BE2C (cell line): ENCODE measurements at regions not wholly inside any gene's neighbourhood (a gene's known extent, or its start where the extent isn't known, plus 50 kb on each side); places are given as distances from the start of the nearest gene placed in this dataset.

Experiments
- DNase-seq: peaks from one replicate; pipeline ENCODE4 v3.0.0-alpha.2; 2020
- H3K27me3 ChIP-seq: fragments of 250-450 bp; sonication (Bioruptor Pico); 2 replicates; pipeline ENCODE4 v1.5.1; 2020; ENCODE audit warnings: mild to moderate bottlenecking
- H3K36me3 ChIP-seq: fragments of 250-450 bp; sonication (Bioruptor Pico); 2 replicates; pipeline ENCODE4 v1.5.1; 2020; ENCODE audit warnings: mild to moderate bottlenecking
- H3K4me1 ChIP-seq: fragments of 250-450 bp; sonication (Bioruptor Pico); 2 replicates; pipeline ENCODE4 v1.5.1; 2020
- H3K4me3 ChIP-seq: 2 replicates; pipeline ENCODE4 v1.5.1; 2011; ENCODE audit warnings: low read depth, low read length
- H3K9me3 ChIP-seq: fragments of 250-450 bp; sonication (Bioruptor Pico); 2 replicates; pipeline ENCODE4 v1.5.1; 2020
- TF ChIP-seq, protein P1 (sequence below): IDR thresholded peaks from 2 replicates; pipeline ENCODE4 v1.5.1; 2012; ENCODE audit warnings: mild to moderate bottlenecking, low read depth, low read length

DNA sequence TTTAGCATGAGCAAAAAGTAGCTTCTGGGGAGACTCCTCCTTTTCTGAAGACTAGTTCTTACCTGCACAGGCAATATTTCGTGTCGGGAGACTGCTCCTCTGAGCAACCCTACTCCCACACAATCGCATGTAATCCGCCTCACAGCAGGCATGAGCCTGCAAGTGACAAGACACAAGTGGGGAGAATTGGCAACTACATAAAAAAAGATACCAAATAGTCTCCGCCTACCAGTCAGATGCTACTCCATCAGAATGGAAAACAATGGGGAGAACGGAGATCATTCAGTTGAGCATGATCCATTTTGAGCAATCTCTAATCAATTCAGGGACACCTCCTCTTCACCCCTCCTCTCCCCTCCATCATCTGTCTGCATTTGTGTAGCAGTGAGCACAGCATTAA is 321.0 kb downstream of the COG6 start:
- no peaks in the 10 kb centered on the region for H3K4me1 ChIP-seq
- no peaks in the 10 kb centered on the region for H3K36me3 ChIP-seq
- H3K27me3 ChIP-seq: no peaks in the 10 kb centered on the region
- no peak for DNase-seq
- TF ChIP-seq, protein P1, sequence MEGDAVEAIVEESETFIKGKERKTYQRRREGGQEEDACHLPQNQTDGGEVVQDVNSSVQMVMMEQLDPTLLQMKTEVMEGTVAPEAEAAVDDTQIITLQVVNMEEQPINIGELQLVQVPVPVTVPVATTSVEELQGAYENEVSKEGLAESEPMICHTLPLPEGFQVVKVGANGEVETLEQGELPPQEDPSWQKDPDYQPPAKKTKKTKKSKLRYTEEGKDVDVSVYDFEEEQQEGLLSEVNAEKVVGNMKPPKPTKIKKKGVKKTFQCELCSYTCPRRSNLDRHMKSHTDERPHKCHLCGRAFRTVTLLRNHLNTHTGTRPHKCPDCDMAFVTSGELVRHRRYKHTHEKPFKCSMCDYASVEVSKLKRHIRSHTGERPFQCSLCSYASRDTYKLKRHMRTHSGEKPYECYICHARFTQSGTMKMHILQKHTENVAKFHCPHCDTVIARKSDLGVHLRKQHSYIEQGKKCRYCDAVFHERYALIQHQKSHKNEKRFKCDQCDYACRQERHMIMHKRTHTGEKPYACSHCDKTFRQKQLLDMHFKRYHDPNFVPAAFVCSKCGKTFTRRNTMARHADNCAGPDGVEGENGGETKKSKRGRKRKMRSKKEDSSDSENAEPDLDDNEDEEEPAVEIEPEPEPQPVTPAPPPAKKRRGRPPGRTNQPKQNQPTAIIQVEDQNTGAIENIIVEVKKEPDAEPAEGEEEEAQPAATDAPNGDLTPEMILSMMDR: no peak
- no peak overlapping the region for H3K4me3 ChIP-seq
- H3K9me3 ChIP-seq: no peaks in the 10 kb centered on the region

DNA sequence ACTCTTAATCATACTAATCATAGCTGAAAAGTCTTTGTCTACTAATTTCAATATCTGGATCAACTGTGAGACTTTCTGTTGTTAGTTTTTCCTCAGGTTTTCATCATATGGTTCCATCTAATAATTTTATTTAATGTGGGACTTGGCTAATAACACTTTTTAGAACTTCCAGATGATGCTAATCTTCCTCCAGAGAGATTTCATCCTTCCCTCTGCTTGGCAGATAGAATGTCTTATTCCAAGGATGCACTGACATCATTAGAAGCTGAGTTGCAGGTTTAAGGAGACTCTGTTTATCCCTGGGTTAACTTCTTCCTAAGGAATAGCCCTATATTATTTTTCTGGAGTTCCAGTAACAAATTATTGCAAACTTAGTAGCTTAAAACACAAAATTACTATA is 325.6 kb downstream of the COG6 start:
- TF ChIP-seq, protein P1: no peak
- no peaks in the 10 kb centered on the region for H3K27me3 ChIP-seq
- H3K4me3 ChIP-seq: no peak overlapping the region
- no peak for DNase-seq
- H3K4me1 ChIP-seq: no peaks in the 10 kb centered on the region
- H3K36me3 ChIP-seq: no peaks in the 10 kb centered on the region
- H3K9me3 ChIP-seq: no peaks in the 10 kb centered on the region

DNA sequence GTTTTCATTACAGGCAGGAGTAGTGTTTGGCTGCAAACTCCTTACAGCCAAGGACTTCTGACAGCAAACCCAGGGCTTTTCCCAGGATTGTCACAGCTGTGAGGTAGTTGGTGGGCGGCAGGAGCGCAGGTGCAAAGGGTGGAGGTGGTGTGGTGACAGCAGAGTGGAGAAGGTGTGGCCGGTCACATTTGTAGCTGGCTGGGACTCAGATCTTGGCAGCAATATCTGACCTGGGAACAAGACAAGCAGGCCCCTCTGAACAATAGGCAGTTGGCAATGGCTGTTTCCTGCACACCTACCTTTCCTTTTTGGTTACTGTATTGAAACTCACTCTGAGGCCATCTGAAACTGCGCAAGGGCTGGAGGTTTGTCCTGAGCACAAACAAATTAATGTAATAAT is 327.3 kb downstream of the COG6 start:
- Histone ChIP-seq H3K36me3 (no peaks in the 10 kb centered on the region), H3K4me1 (no peaks in the 10 kb centered on the region), H3K27me3 (no peaks in the 10 kb centered on the region), H3K9me3 (no peaks in the 10 kb centered on the region), H3K4me3 (no peak overlapping the region)
- TF ChIP-seq, protein P1: no peak
- no peak for DNase-seq

DNA sequence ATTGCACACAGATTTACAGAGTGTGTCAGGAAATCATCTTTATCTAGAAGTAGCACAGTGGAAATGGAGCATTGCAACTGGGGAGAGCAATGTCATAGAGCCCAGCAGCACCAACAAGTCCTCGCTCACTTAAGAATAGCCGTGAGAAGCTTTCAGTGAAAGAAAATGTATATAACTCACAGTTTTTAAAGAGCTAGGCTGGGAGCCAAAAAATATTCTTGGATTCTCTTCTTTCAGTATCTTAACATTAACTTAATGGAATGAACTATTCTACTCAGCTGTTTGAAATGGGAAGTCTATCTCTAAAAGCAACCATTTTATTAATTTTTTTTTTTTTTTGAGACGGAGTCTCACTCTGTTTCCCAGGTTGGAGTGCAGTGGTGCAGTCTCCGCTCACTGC is 329.6 kb downstream of the COG6 start:
- H3K4me3 ChIP-seq: no peak overlapping the region
- no peak for DNase-seq
- no peaks in the 10 kb centered on the region for H3K9me3 ChIP-seq
- H3K4me1 ChIP-seq: no peaks in the 10 kb centered on the region
- TF ChIP-seq, protein P1: no peak
- H3K36me3 ChIP-seq: no peaks in the 10 kb centered on the region
- H3K27me3 ChIP-seq: no peaks in the 10 kb centered on the region

DNA sequence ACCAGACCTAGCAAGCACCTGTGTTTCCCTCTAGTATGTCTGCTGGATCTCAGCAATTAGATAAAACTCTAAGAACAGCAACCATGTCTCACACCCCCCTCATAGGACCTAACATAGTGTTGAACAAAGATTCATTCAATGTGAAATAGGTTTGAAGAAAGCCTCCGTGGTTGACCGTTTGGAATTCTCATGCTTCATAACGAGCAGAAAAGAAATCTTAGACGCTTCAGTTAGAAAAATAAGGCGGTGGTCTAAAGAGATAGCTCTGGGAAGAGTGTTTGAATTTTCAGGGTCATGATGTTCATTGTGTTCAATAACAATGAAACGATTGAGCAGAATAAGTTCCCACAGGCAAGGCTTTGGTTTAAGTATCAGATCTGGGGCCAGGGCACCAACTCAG is 332.9 kb downstream of the COG6 start:
- TF ChIP-seq, protein P1: no peak
- Histone ChIP-seq H3K9me3 (no peaks in the 10 kb centered on the region), H3K4me3 (no peak overlapping the region), H3K36me3 (no peaks in the 10 kb centered on the region), H3K4me1 (no peaks in the 10 kb centered on the region), H3K27me3 (no peaks in the 10 kb centered on the region)
- DNase-seq: no peak

DNA sequence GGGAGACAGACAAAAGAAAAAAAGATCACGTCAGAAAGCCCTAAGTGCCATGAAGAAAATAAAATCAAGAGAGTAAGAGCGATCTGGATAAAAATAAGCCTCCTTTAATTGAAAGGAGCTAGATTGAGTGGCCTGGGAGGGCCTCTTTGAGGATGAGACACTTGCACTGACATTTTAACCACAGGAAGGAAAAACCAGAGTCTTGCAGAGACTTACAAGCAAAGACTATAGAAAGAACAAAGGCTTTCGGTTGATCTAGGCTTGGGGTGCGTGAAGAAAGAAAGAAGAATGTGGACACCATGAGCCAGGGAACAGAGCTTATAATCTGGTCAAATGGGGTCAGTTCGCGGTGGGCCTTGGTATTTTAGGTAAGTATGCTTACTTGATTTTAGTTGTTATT is 342.7 kb downstream of the COG6 start:
- Histone ChIP-seq H3K4me1 (no peaks in the 10 kb centered on the region), H3K36me3 (no peaks in the 10 kb centered on the region), H3K4me3 (no peak overlapping the region), H3K27me3 (no peaks in the 10 kb centered on the region), H3K9me3 (no peaks in the 10 kb centered on the region)
- no peak for DNase-seq
- TF ChIP-seq, protein P1: no peak
